ENCODE measurements at regions not wholly inside any gene's neighbourhood (a gene's known extent, or its start where the extent isn't known, plus 50 kb on each side); places are given as distances from the start of the nearest gene placed in this dataset.

GRCh38 chr11:19595499-19595839, 117.2 kb upstream of the NAV2 start:
- no peak for DNase-seq

- no peak for DNase-seq
Observed at GRCh38 chr11:19594326-19594725, 118.3 kb upstream of the NAV2 start.

- no peak for DNase-seq
Observed at GRCh38 chr11:19592842-19593241, 119.8 kb upstream of the NAV2 start.

- DNase-seq: no peak
Observed at GRCh38 chr11:19589567-19590260, 122.9 kb upstream of the NAV2 start.

- DNase-seq: no peak
Observed at GRCh38 chr11:19587979-19588378, 124.7 kb upstream of the NAV2 start.

GRCh38 chr11:19580646-19581045, 132.0 kb upstream of the NAV2 start:
- DNase-seq: no peak

GRCh38 chr11:19579957-19580356, 132.7 kb upstream of the NAV2 start:
- no peak for DNase-seq

GRCh38 chr11:19578871-19579270, 133.8 kb upstream of the NAV2 start:
- DNase-seq: no peak

- no peak for DNase-seq
Observed at GRCh38 chr11:19577976-19578619, 134.5 kb upstream of the NAV2 start.

GRCh38 chr11:19577391-19577975, 135.2 kb upstream of the NAV2 start:
- DNase-seq: no peak

- no peak for DNase-seq
Observed at GRCh38 chr11:19576903-19577302, 135.7 kb upstream of the NAV2 start.

GRCh38 chr11:19576054-19576453, 136.6 kb upstream of the NAV2 start:
- no peak for DNase-seq

- no peak for DNase-seq
Observed at GRCh38 chr11:19574916-19575315, 137.7 kb upstream of the NAV2 start.

- no peak for DNase-seq
Observed at GRCh38 chr11:19573666-19574065, 139.0 kb upstream of the NAV2 start.

GRCh38 chr11:19571906-19572305, 140.7 kb upstream of the NAV2 start:
- no peak for DNase-seq

- no peak for DNase-seq
Observed at GRCh38 chr11:19570889-19571288, 141.7 kb upstream of the NAV2 start.

- DNase-seq: no peak
Observed at GRCh38 chr11:19567996-19568395, 144.6 kb upstream of the NAV2 start.

GRCh38 chr11:19566583-19567379, 145.9 kb upstream of the NAV2 start:
- DNase-seq: no peak

- DNase-seq: no peak
Observed at GRCh38 chr11:19565639-19566038, 147.0 kb upstream of the NAV2 start.

GRCh38 chr11:19562156-19562555, 150.5 kb upstream of the NAV2 start:
- no peak for DNase-seq

- DNase-seq: no peak
Observed at GRCh38 chr11:19561011-19561410, 151.6 kb upstream of the NAV2 start.

GRCh38 chr11:19560156-19560555, 152.5 kb upstream of the NAV2 start:
- DNase-seq: no peak

GRCh38 chr11:19559746-19560145, 152.9 kb upstream of the NAV2 start:
- DNase-seq: no peak
